HepG2 (cell line): ENCODE measurements at regions not wholly inside any gene's neighbourhood (a gene's known extent, or its start where the extent isn't known, plus 50 kb on each side); places are given as distances from the start of the nearest gene placed in this dataset.

Experiments
- ATAC-seq: fragments of 200-7000 bp; cut with Tn5 transposase; 3 replicates; pipeline ENCODE4 v1.9.1; 2020; ENCODE audit warnings: mild to moderate bottlenecking, moderate library complexity
- BruUV-seq: library from RNA; stranded (reverse); fragments of 400-500 nt; replicated peaks from 2 replicates; lab custom pipeline; 2021; lab: Mats Ljungman, UMichigan
- CTCF ChIA-PET: fragments of 300-600 bp; formaldehyde crosslinking; extraction: SDS; loops from one replicate; lab custom pipeline; 2021; ENCODE audit warnings: low total read pairs, inconsistent platforms, low intra/inter-chr PET ratio; lab: Yijun Ruan, JAX
- POLR2A ChIA-PET: fragments of 350-600 bp; sonication (Branson Sonifier 250); formaldehyde crosslinking; loops from one replicate; lab custom pipeline; 2020; ENCODE audit warnings: antibody characterized with exemption, inconsistent platforms; lab: Yijun Ruan, JAX
- DNase-seq: peaks from one replicate; pipeline ENCODE4 v3.0.0-alpha.2; 2015; ENCODE audit warnings: low spot score
- FAIRE-seq: peaks from 3 replicates; lab custom pipeline; 2011; peaks lifted over from hg19 to GRCh38; lab: Jason Lieb, UNC
- H2AFZ ChIP-seq: one replicate; pipeline ENCODE4 v1.6.1; 2011; ENCODE audit warnings: low read length, inconsistent platforms
- H3K27ac ChIP-seq: fragments of 300-600 bp; 3 replicates; pipeline ENCODE4 v1.8.0; 2011; ENCODE audit warnings: mixed run types, mild to moderate bottlenecking, mixed read lengths, low read length, inconsistent platforms; ENCODE audit not compliant: insufficient read depth; ENCODE audit errors: extremely low read length
- H3K27me3 ChIP-seq, 2 experiments: fragments of 200-600 bp in 1 of 2; 2 replicates in 1 of 2; 3 replicates in 1 of 2; pipeline versions ENCODE4 v1.6.0 to v1.8.0; 2011; ENCODE audit warnings: low read length in 2 of 2, mild to moderate bottlenecking in 2 of 2, moderate library complexity in 2 of 2, inconsistent platforms in 1 of 2; ENCODE audit not compliant: insufficient read depth in 2 of 2, control insufficient read depth in 1 of 2
- H3K36me3 ChIP-seq, 2 experiments: fragments of 200-600 bp in 1 of 2; replicated peaks in 1 of 2; 2 replicates in 1 of 2; 3 replicates in 1 of 2; pipeline versions ENCODE4 v1.5.1 to v1.8.0; 2011; ENCODE audit warnings: low read length in 2 of 2, inconsistent platforms in 1 of 2; ENCODE audit not compliant: insufficient read depth in 2 of 2, control insufficient read depth in 1 of 2
- H3K4me1 ChIP-seq: 2 replicates; pipeline ENCODE4 v1.5.1; 2012; ENCODE audit warnings: low read length, inconsistent platforms; ENCODE audit not compliant: insufficient read depth
- H3K4me2 ChIP-seq: 2 replicates; pipeline ENCODE4 v1.6.0; 2011; ENCODE audit warnings: low read depth, low read length, inconsistent platforms
- H3K4me3 ChIP-seq, 3 experiments: fragments of 200-600 bp in 1 of 3; sonication (generic), shearing (Covaris generic) in 1 of 3; replicated peaks in 1 of 3; 2 replicates each; pipeline ENCODE4 v1.5.1; 2011 to 2016; ENCODE audit warnings: low read length in 3 of 3, inconsistent platforms in 2 of 3, low read depth in 2 of 3, mild to moderate bottlenecking in 2 of 3, control low read depth in 1 of 3, mixed read lengths in 1 of 3; ENCODE audit not compliant: insufficient read depth in 1 of 3
- H3K79me2 ChIP-seq: one replicate; pipeline ENCODE4 v1.6.1; 2011; ENCODE audit warnings: low read length, inconsistent platforms; ENCODE audit not compliant: insufficient read depth
- H3K9ac ChIP-seq: 2 replicates; pipeline ENCODE4 v1.6.0; 2011; ENCODE audit warnings: mild to moderate bottlenecking, low read depth, low read length, inconsistent platforms; ENCODE audit not compliant: insufficient read depth
- H3K9me3 ChIP-seq: 2 replicates; pipeline ENCODE4 v1.5.1; 2012; ENCODE audit warnings: mild to moderate bottlenecking, low read length
- H4K20me1 ChIP-seq: 2 replicates; pipeline ENCODE4 v1.6.0; 2011; ENCODE audit warnings: inconsistent platforms, mild to moderate bottlenecking, low read length, moderate library complexity; ENCODE audit not compliant: insufficient read depth
- AKAP8 ChIP-seq: sonication (generic); formaldehyde crosslinking; IDR thresholded peaks from 2 replicates; pipeline ENCODE4 v1.5.1; 2020; ENCODE audit warnings: mild to moderate bottlenecking, missing genetic modification reagents
- ARNT2 ChIP-seq: sonication (generic); formaldehyde crosslinking; IDR thresholded peaks from 2 replicates; pipeline ENCODE4 v1.8.0; 2022; ENCODE audit warnings: mild to moderate bottlenecking, low read depth, missing genetic modification reagents, moderate library complexity
- BATF2 ChIP-seq: sonication (generic); formaldehyde crosslinking; IDR thresholded peaks from 2 replicates; pipeline ENCODE4 v1.8.0; 2022; ENCODE audit warnings: mild to moderate bottlenecking, missing genetic modification reagents, moderate library complexity
- BORCS8-MEF2B ChIP-seq: sonication (generic); formaldehyde crosslinking; IDR thresholded peaks from 2 replicates; pipeline ENCODE4 v1.8.0; 2022; ENCODE audit warnings: mild to moderate bottlenecking, missing genetic modification reagents
- ETV5 ChIP-seq: IDR thresholded peaks from 2 replicates; pipeline ENCODE4 v1.6.1; 2018; ENCODE audit warnings: missing biosample characterization, missing genetic modification reagents, inconsistent platforms, borderline replicate concordance
- GLMP ChIP-seq: sonication (generic); formaldehyde crosslinking; IDR thresholded peaks from 2 replicates; pipeline ENCODE4 v1.9.0; 2021; ENCODE audit warnings: missing genetic modification reagents, mild to moderate bottlenecking, borderline replicate concordance
- HCFC1 ChIP-seq: fragments of 150-350 bp; IDR thresholded peaks from 2 replicates; pipeline ENCODE4 v1.6.1; 2014; ENCODE audit warnings: low read depth, low read length
- NAIF1 ChIP-seq: sonication (generic); formaldehyde crosslinking; IDR thresholded peaks from 2 replicates; pipeline ENCODE4 v1.5.0; 2020; ENCODE audit warnings: mild to moderate bottlenecking, missing genetic modification reagents, borderline replicate concordance
- NFATC3 ChIP-seq: sonication (generic); formaldehyde crosslinking; IDR thresholded peaks from 2 replicates; pipeline ENCODE4 v1.5.1; 2020; ENCODE audit warnings: mild to moderate bottlenecking, missing genetic modification reagents
- RCOR2 ChIP-seq: IDR thresholded peaks from 2 replicates; pipeline ENCODE4 v1.6.1; 2016; ENCODE audit warnings: missing biosample characterization, missing genetic modification reagents
- SALL1 ChIP-seq: sonication (generic); formaldehyde crosslinking; IDR thresholded peaks from 2 replicates; pipeline ENCODE4 v1.8.0; 2022; ENCODE audit warnings: mild to moderate bottlenecking, missing genetic modification reagents
- SMC3 ChIP-seq: IDR thresholded peaks from 2 replicates; pipeline ENCODE4 v1.6.1; 2011; ENCODE audit warnings: low read length, improper control_type of control experiment
- SP5 ChIP-seq: IDR thresholded peaks from 2 replicates; pipeline ENCODE4 v1.6.1; 2016; ENCODE audit warnings: low read depth, borderline replicate concordance
- ZFAT ChIP-seq: sonication (generic); formaldehyde crosslinking; conservative IDR thresholded peaks from 2 replicates; pipeline ENCODE4 v1.8.1; 2023; ENCODE audit warnings: missing genetic modification reagents, inconsistent platforms
- ZNF3 ChIP-seq: IDR thresholded peaks from 2 replicates; pipeline ENCODE4 v1.7.0; 2017; ENCODE audit warnings: inconsistent platforms
- ZNF772 ChIP-seq: sonication (generic); formaldehyde crosslinking; IDR thresholded peaks from 2 replicates; pipeline ENCODE4 v1.5.0; 2020; ENCODE audit warnings: mild to moderate bottlenecking, missing genetic modification reagents
- WGBS: methylation state at CpG from one replicate; pipeline ENCODE4 v1.1.6; 2017; ENCODE audit warnings: low lambda C conversion rate; 5-methylcytosine and 5-hydroxymethylcytosine counted together
- in situ Hi-C: cut with HindIII; loops from 2 replicates; pipeline ENCODE4 v1.10.0; 2017; ENCODE audit warnings: low pct_unique_long_range_greater_than_20kb; ENCODE audit not compliant: extremely low pct_ligation_motif_present
- intact Hi-C: fragments of 100-400 bp; cut with micrococcal nuclease; formaldehyde crosslinking; loops from one replicate; pipeline ENCODE4 v1.10.0; 2022; ENCODE audit not compliant: unreplicated experiment

- no peak for TF ChIP-seq SP5 (CRISPR knock-in tag)
Observed at GRCh38 chr21:18608226-18608625, 204.6 kb upstream of the TMPRSS15 start (continued).

- 5% methylated on average over 3 of the region's 3 CpGs for WGBS
- CTCF ChIA-PET, result no interaction called here
- FAIRE-seq, result no peak
Observed at GRCh38 chr21:18614303-18614702, 210.7 kb upstream of the TMPRSS15 start.

GRCh38 chr21:18617291-18617690, 213.7 kb upstream of the TMPRSS15 start:
- H3K4me2 ChIP-seq, result no peak overlapping the region
- H3K79me2 ChIP-seq, result no peaks in the 10 kb centered on the region
- H3K36me3 ChIP-seq, result no peaks in the 10 kb centered on the region
- in situ Hi-C loops, result no loop called here
- ChIA-PET CTCF (no interaction called here), POLR2A (no interaction called here)
- no TSS peak for BruUV-seq
- intact Hi-C loops, result no loop called here
- H4K20me1 ChIP-seq, result no peaks in the 10 kb centered on the region
- no peaks in the 10 kb centered on the region for H3K4me1 ChIP-seq
- H3K9me3 ChIP-seq, result peaks cover 90% of the 10 kb centered on the region
- no peak overlapping the region for H3K9ac ChIP-seq
- 0% methylated on average over 3 of the region's 3 CpGs for WGBS
- H3K27me3 ChIP-seq, result no peaks in the 10 kb centered on the region
- no peak for TF ChIP-seq GLMP (CRISPR knock-in tag)
- no peak for TF ChIP-seq NAIF1 (CRISPR knock-in tag)
- no peak for TF ChIP-seq RCOR2
- TF ChIP-seq BORCS8-MEF2B (CRISPR knock-in tag), result no peak
- no peak for TF ChIP-seq ZNF772 (CRISPR knock-in tag)
- no peak for TF ChIP-seq ZFAT (CRISPR knock-in tag)
- TF ChIP-seq ZNF3 (CRISPR knock-in tag), result no peak
- TF ChIP-seq SMC3, result no peak
- no peak for TF ChIP-seq AKAP8 (CRISPR knock-in tag)
- no peak for TF ChIP-seq HCFC1
- TF ChIP-seq ARNT2 (CRISPR knock-in tag), result no peak
- TF ChIP-seq BATF2, result no peak
- TF ChIP-seq ETV5 (CRISPR knock-in tag), result no peak
- no peak for TF ChIP-seq NFATC3
- no peak overlapping the region for H3K27ac ChIP-seq
- H3K4me3 ChIP-seq, result no peak overlapping the region
- no peak overlapping the region for H2AFZ ChIP-seq
- DNase-seq, result no peak
- FAIRE-seq, result no peak
- ATAC-seq, result no peak

More at GRCh38 chr21:18614303-18614702, 210.7 kb upstream of the TMPRSS15 start:
- no peaks in the 10 kb centered on the region for H3K27me3 ChIP-seq
- BruUV-seq, result no TSS peak
- no peak for DNase-seq
- POLR2A ChIA-PET, result no interaction called here
- no peaks in the 10 kb centered on the region for H4K20me1 ChIP-seq
- intact Hi-C loops, result no loop called here
- no peak overlapping the region for H2AFZ ChIP-seq
- H3K79me2 ChIP-seq, result no peaks in the 10 kb centered on the region
- H3K36me3 ChIP-seq, result no peaks in the 10 kb centered on the region
- ATAC-seq, result no peak
- in situ Hi-C loops, result no loop called here
- no peak for TF ChIP-seq SALL1 (CRISPR knock-in tag)
- H3K4me2 ChIP-seq, result no peak overlapping the region
- no peak overlapping the region for H3K4me3 ChIP-seq
- no peak overlapping the region for H3K27ac ChIP-seq
- H3K9ac ChIP-seq, result no peak overlapping the region
- H3K4me1 ChIP-seq, result no peaks in the 10 kb centered on the region
- H3K9me3 ChIP-seq, result peaks cover 91% of the 10 kb centered on the region
